Loucy (cell line): ENCODE measurements at regions not wholly inside any gene's neighbourhood (a gene's known extent, or its start where the extent isn't known, plus 50 kb on each side); places are given as distances from the start of the nearest gene placed in this dataset.
"Not testable (repeated sequence)": the region's sequence is repeated elsewhere in the genome, so short reads cannot be mapped to it uniquely, and the experiment has no call there.

Source experiments
- CTCF ChIP-seq: fragments of 200-600 bp; sonication (generic); conservative IDR thresholded peaks from 2 replicates; pipeline ENCODE4 v1.5.1; 2014; ENCODE audit warnings: mild to moderate bottlenecking, antibody characterized with exemption, low read length
- EZH2phosphoT487 ChIP-seq: fragments of 200-600 bp; IDR thresholded peaks from 2 replicates; pipeline ENCODE4 v1.6.1; 2018; ENCODE audit warnings: antibody characterized with exemption, mild to moderate bottlenecking, moderate library complexity, borderline replicate concordance

- TF ChIP-seq CTCF: peak; percentile 65
- not testable (repeated sequence) for TF ChIP-seq EZH2phosphoT487
Measured at GRCh38 chr15:77875066-77875721, 202.3 kb downstream of the TBC1D2B start.
